Spinal cord (tissue), 9 donors: ENCODE measurements at regions not wholly inside any gene's neighbourhood (a gene's known extent, or its start where the extent isn't known, plus 50 kb on each side); places are given as distances from the start of the nearest gene placed in this dataset.

Source experiments
- DNase-seq, 6 donors: peaks; one replicate each; pipeline versions ENCODE4 v3.0.0 to v3.0.0-alpha.2; 2013 to 2015; ENCODE audit warnings: low spot score in 6 of 6, low read depth in 4 of 6
- H3K27ac ChIP-seq: one replicate; pipeline ENCODE4 v1.5.1; 2013; ENCODE audit warnings: low read depth, low read length, control low read depth
- H3K27me3 ChIP-seq: one replicate; pipeline ENCODE4 v1.6.1; 2013; ENCODE audit warnings: low read length; ENCODE audit not compliant: control insufficient read depth, insufficient read depth
- H3K36me3 ChIP-seq: one replicate; pipeline ENCODE4 v1.6.1; 2013; ENCODE audit warnings: low read length; ENCODE audit not compliant: control insufficient read depth, insufficient read depth
- H3K4me1 ChIP-seq: one replicate; pipeline ENCODE4 v1.6.1; 2013; ENCODE audit warnings: low read length; ENCODE audit not compliant: control insufficient read depth, insufficient read depth
- H3K4me3 ChIP-seq: one replicate; pipeline ENCODE4 v1.5.1; 2013; ENCODE audit warnings: low read depth, low read length, control low read depth
- H3K9me3 ChIP-seq: one replicate; pipeline ENCODE4 v1.6.1; 2013; ENCODE audit warnings: low read length; ENCODE audit not compliant: control insufficient read depth, insufficient read depth
- WGBS: methylation state at CpG from one replicate; pipeline ENCODE4 v1.1.5; 2013; ENCODE audit warnings: missing lambda C conversion rate; ENCODE audit not compliant: insufficient coverage; 5-methylcytosine and 5-hydroxymethylcytosine counted together
- donor health status: healthy.

DNA sequence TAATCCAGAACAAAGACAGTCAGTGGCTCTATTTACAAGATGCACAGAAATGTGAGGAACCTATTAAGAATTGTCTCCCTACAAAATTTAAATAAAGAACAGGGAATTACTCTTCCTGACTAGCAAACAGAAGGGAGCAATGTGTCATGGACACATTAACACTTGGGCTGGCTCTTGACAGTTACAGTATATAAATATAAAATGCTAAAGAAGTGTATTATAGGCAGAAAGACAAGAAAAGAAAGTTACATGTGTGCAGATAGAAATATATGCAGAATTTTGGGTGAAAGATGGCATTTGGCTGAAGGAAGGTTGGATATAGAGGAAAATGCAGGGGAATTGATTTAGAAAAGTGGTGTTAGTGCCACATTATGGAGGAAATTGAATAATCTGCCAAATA, 2257.1 kb upstream of the ACO1 start:
- no peak overlapping the region for H3K4me3 ChIP-seq
- H3K4me1 ChIP-seq, result no peaks in the 10 kb centered on the region
- H3K27me3 ChIP-seq, result no peaks in the 10 kb centered on the region
- no peak overlapping the region for H3K27ac ChIP-seq
- H3K9me3 ChIP-seq, result no peaks in the 10 kb centered on the region
- no peaks in the 10 kb centered on the region for H3K36me3 ChIP-seq
- DNase-seq, result peak in 1 of 6 donors; percentile 49

DNA sequence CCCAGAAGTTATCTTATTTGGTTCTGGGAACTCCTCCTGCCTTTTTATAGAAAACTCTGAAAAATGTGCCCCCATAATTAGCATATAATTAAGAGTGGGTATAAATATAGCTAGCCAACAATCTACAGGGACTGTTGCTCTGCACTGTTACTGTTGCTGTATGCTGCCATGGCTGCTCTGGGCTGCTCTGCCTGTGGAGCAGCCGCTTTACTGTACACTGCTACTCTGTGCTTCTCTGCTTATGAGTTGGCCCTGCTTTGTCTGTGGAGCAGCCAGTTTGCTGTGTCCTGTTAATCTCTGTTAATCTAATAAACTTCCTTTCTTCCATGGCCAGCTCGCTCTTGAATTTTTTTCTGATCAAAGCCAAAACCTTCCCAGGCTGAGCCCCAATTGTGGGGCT, 2244.0 kb upstream of the ACO1 start:
- H3K27ac ChIP-seq, result no peak overlapping the region
- H3K4me3 ChIP-seq, result no peak overlapping the region
- no peaks in the 10 kb centered on the region for H3K4me1 ChIP-seq
- WGBS, result 100% methylated on average over 1 of the region's 2 CpGs
- no peaks in the 10 kb centered on the region for H3K27me3 ChIP-seq
- DNase-seq, result no peak
- H3K9me3 ChIP-seq, result no peaks in the 10 kb centered on the region
- no peaks in the 10 kb centered on the region for H3K36me3 ChIP-seq

- Histone ChIP-seq H3K27ac (no peak overlapping the region), H3K4me3 (no peak overlapping the region)
- WGBS, result 94% methylated on average over 7 of the region's 7 CpGs
Observed at GRCh38 chr9:30160570-30160969, 2223.9 kb upstream of the ACO1 start.

GRCh38 chr9:30172206-30172605, 2212.2 kb upstream of the ACO1 start:
- Histone ChIP-seq H3K36me3 (no peaks in the 10 kb centered on the region), H3K9me3 (no peaks in the 10 kb centered on the region), H3K27me3 (no peaks in the 10 kb centered on the region), H3K27ac (no peak overlapping the region), H3K4me3 (no peak overlapping the region), H3K4me1 (no peaks in the 10 kb centered on the region)
- WGBS, result no CpG with 5 or more reads among the region's 1 CpG
- no peak for DNase-seq

More at GRCh38 chr9:30160570-30160969, 2223.9 kb upstream of the ACO1 start:
- H3K36me3 ChIP-seq, result no peaks in the 10 kb centered on the region
- H3K4me1 ChIP-seq, result no peaks in the 10 kb centered on the region
- DNase-seq, result no peak
- no peaks in the 10 kb centered on the region for H3K27me3 ChIP-seq
- no peaks in the 10 kb centered on the region for H3K9me3 ChIP-seq

GRCh38 chr9:30178610-30179009, 2205.8 kb upstream of the ACO1 start:
- Histone ChIP-seq H3K36me3 (no peaks in the 10 kb centered on the region), H3K27me3 (no peaks in the 10 kb centered on the region), H3K9me3 (no peaks in the 10 kb centered on the region), H3K27ac (no peak overlapping the region), H3K4me3 (no peak overlapping the region), H3K4me1 (no peaks in the 10 kb centered on the region)
- DNase-seq, result no peak

- Histone ChIP-seq H3K27ac (no peak overlapping the region), H3K36me3 (no peaks in the 10 kb centered on the region), H3K4me1 (no peaks in the 10 kb centered on the region), H3K27me3 (no peaks in the 10 kb centered on the region), H3K9me3 (no peaks in the 10 kb centered on the region), H3K4me3 (no peak overlapping the region)
- no CpG with 5 or more reads among the region's 6 CpGs for WGBS
- DNase-seq, result peak in 1 of 6 donors; percentile 85
Observed at GRCh38 chr9:30193421-30193820, 2191.0 kb upstream of the ACO1 start.

- no peaks in the 10 kb centered on the region for H3K9me3 ChIP-seq
- H3K27me3 ChIP-seq, result no peaks in the 10 kb centered on the region
- no peak overlapping the region for H3K4me3 ChIP-seq
- no CpG with 5 or more reads among the region's 1 CpG for WGBS
- peak in 1 of 6 donors; percentile 44 for DNase-seq
- no peaks in the 10 kb centered on the region for H3K36me3 ChIP-seq
- no peak overlapping the region for H3K27ac ChIP-seq
- H3K4me1 ChIP-seq, result no peaks in the 10 kb centered on the region
Observed at GRCh38 chr9:30196941-30197340, 2187.5 kb upstream of the ACO1 start.

GRCh38 chr9:30197453-30197852, 2187.0 kb upstream of the ACO1 start:
- Histone ChIP-seq H3K4me3 (no peak overlapping the region), H3K9me3 (no peaks in the 10 kb centered on the region), H3K27ac (no peak overlapping the region), H3K4me1 (no peaks in the 10 kb centered on the region), H3K36me3 (no peaks in the 10 kb centered on the region), H3K27me3 (no peaks in the 10 kb centered on the region)
- no peak for DNase-seq

DNA sequence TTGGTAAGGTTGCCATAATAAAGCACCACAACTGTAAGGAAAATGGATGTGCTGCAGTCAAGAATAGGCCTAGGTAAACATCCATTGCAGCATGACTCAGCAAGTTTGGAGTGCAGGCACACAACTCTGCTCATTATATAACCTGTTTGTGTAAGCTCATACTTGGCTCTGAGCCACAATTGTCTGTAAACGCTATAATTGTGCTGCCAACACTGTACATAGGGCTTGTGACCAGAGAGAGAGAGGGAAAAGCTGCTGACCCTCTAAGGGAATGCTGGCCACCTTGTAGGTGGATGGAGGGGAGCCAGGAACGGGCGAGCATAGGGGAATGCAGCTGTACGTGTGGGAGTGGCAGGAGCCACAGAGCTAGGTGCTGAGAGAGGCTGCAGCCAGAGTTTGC, 2186.5 kb upstream of the ACO1 start:
- no peaks in the 10 kb centered on the region for H3K27me3 ChIP-seq
- no peak overlapping the region for H3K4me3 ChIP-seq
- H3K9me3 ChIP-seq, result no peaks in the 10 kb centered on the region
- 86% methylated on average over 4 of the region's 4 CpGs for WGBS
- no peaks in the 10 kb centered on the region for H3K4me1 ChIP-seq
- H3K36me3 ChIP-seq, result no peaks in the 10 kb centered on the region
- DNase-seq, result no peak
- no peak overlapping the region for H3K27ac ChIP-seq

DNA sequence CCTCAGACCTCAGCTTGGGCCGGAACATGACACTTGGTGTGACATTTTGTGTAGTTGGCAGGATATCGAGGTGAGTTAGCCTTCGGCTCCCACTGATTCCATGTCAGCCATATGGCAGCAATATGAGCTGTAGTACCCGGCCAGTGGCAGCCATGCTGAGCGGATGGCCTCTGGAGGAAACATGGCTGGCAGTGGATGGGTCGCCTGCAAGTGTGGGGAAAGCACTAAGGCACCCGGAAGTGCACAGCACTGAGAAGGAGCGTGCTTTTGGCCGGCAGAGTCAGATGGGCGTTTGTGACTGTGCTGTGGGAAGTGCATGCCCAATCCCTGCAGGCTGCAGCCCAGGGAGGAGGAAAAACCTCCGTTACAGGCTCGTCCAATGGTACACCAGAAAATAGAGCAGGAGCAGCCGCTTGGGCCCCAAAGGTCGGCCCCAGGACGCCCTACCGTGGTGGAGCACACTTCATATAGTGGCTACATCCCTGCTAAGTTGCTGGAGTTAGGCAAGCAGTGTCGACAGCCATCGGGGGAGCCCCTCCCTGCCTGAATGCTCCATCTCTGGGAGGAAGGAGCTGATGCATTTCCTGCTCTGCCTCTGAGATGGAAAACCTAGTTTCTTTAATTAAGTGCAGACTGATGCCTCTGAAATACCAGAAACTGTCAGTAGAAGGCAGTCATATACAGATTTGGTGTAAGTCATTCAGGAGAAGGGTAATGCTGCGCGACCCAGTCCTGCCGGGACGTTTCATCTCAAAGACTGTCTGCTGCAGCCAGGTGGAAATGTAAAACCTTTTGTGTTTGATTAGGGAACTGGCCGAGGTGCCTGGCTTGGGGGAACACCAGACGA, 2185.8 kb upstream of the ACO1 start:
- 93% methylated on average over 22 of the region's 24 CpGs for WGBS
- H3K36me3 ChIP-seq, result no peaks in the 10 kb centered on the region
- H3K9me3 ChIP-seq, result no peaks in the 10 kb centered on the region
- no peak overlapping the region for H3K27ac ChIP-seq
- no peak for DNase-seq
- H3K4me1 ChIP-seq, result no peaks in the 10 kb centered on the region
- no peaks in the 10 kb centered on the region for H3K27me3 ChIP-seq
- no peak overlapping the region for H3K4me3 ChIP-seq
